SK-N-MC (cell line): ENCODE measurements at regions not wholly inside any gene's neighbourhood (a gene's known extent, or its start where the extent isn't known, plus 50 kb on each side); places are given as distances from the start of the nearest gene placed in this dataset.
A peak's percentile ranks its signal among the peaks of the same experiment; 100 is the strongest.

Experiments used
- DNase-seq: peaks from one replicate; pipeline ENCODE4 v3.0.0-alpha.2; 2011; ENCODE audit warnings: low read depth, low spot score
- H3K27ac ChIP-seq: fragments of 200-600 bp; sonication (generic); 2 replicates; pipeline ENCODE4 v1.5.1; 2016; ENCODE audit warnings: mixed run types
- H3K36me3 ChIP-seq: fragments of 200-600 bp; sonication (generic); 2 replicates; pipeline ENCODE4 v1.6.1; 2017; ENCODE audit warnings: antibody characterized with exemption, low read length, mixed read lengths; ENCODE audit not compliant: insufficient read depth
- H3K4me3 ChIP-seq: fragments of 200-600 bp; sonication (generic); 2 replicates; pipeline ENCODE4 v1.5.1; 2016
- H3K9ac ChIP-seq: fragments of 200-600 bp; sonication (generic); 2 replicates; pipeline ENCODE4 v1.8.0; 2017; ENCODE audit warnings: mixed run types, mixed read lengths; ENCODE audit not compliant: insufficient read length
- H3K9me3 ChIP-seq: fragments of 200-600 bp; sonication (generic); 2 replicates; pipeline ENCODE4 v1.6.1; 2017; ENCODE audit warnings: low read depth, mild to moderate bottlenecking, antibody characterized with exemption, low read length, moderate library complexity, mixed read lengths
- EZH2 ChIP-seq: fragments of 200-600 bp; sonication (generic); IDR thresholded peaks from one replicate; pipeline ENCODE4 v1.6.1; 2017; ENCODE audit warnings: antibody characterized with exemption
- FOXP2 ChIP-seq: optimal IDR thresholded peaks from 2 replicates; pipeline ENCODE3; 2011; ENCODE audit warnings: mild to moderate bottlenecking, moderate library complexity; ENCODE audit not compliant: insufficient read depth; ENCODE audit errors: extremely low read length, control extremely low read depth
- POLR2AphosphoS5 ChIP-seq: IDR thresholded peaks from 2 replicates; pipeline ENCODE4 v1.6.1; 2012; ENCODE audit warnings: mild to moderate bottlenecking, low read depth, low read length, borderline replicate concordance

DNA sequence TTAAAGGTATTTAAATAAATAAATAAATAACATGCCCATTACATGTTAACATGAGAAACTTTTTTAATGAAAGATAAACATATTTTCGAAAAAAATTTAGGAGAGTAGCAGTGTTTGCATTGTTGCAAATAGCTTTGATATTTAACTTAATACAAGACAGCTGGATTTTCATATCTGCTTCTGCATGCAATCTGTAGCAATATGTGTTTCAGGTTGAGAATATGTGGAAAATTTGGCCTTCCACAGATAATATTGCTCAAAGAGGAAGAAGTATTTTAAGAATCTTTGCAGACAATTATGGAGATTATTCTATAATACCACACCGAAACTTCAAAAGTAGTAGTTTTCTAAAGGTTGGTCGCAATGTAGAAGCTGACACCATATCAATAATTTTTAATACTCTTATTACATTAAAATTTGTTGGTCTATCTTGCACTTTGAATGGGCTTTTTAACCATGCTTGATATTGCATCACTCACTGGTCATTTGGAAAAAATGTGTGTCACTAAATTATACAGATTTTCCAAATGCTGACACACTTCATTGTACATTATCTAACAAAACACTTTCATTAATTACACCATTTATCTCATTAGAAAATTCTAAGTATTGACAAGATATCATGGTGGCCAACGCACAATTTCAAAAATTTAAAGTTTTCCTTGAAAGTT lies 229.8 kb upstream of the HDAC9 start:
- no peak overlapping the region for H3K27ac ChIP-seq
- no peak overlapping the region for H3K4me3 ChIP-seq
- TF ChIP-seq FOXP2 = no peak
- no peak for TF ChIP-seq EZH2
- DNase-seq = no peak
- H3K36me3 ChIP-seq = no peaks in the 10 kb centered on the region
- peaks cover 7% of the 10 kb centered on the region; the same call in 1 of the 2 replicates for H3K9me3 ChIP-seq
- H3K9ac ChIP-seq = no peak overlapping the region

DNA sequence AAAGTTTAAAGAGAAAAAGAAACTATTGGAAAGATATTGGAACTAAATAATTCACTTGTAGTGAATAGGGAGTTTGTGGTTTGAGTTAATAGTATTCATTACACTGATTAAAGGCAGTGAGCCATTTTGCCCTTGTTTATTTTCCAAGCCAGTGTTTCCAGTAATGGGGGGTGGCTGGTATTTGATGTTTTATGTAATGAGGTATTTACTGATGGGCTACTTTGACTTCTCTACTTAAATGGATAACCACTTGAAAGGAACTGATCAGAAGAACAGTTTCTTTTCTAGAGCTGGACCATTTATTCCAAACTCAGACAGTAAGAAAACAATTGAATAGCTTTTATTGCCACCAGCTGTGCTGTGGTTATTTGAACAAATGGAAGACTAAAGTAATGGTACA lies 227.0 kb upstream of the HDAC9 start:
- no peak for TF ChIP-seq POLR2AphosphoS5
- TF ChIP-seq FOXP2 = no peak
- no peak for TF ChIP-seq EZH2
- no peak overlapping the region for H3K4me3 ChIP-seq
- DNase-seq = no peak

DNA sequence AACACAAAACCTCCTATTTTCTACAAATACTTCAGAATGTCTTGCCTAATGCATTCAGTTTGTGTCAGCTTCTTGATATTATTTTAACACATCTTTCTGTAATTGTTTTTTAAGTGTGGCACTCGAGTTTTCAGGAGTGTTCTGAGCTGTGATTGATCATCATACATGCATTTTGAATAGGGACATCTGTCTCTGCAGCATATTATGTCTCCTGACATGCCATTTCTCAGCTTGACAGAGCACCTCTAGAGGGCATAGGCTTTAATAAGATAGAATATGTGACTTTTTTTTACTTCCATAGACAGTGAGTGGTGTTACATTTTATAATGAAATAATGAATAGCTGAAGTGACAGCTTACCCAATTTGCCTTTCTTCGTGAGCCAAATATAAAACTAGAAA lies 219.2 kb upstream of the HDAC9 start:
- no peak overlapping the region for H3K4me3 ChIP-seq
- TF ChIP-seq EZH2 = no peak
- no peak for TF ChIP-seq POLR2AphosphoS5
- no peak for TF ChIP-seq FOXP2
- H3K27ac ChIP-seq = no peak overlapping the region
- H3K36me3 ChIP-seq = no peaks in the 10 kb centered on the region
- H3K9me3 ChIP-seq = no peaks in the 10 kb centered on the region
- DNase-seq = no peak
- no peak overlapping the region for H3K9ac ChIP-seq

More for the DNA sequence above, 227.0 kb upstream of the HDAC9 start:
- H3K36me3 ChIP-seq = no peaks in the 10 kb centered on the region
- no peaks in the 10 kb centered on the region for H3K9me3 ChIP-seq
- H3K9ac ChIP-seq = no peak overlapping the region
- no peak overlapping the region for H3K27ac ChIP-seq

DNA sequence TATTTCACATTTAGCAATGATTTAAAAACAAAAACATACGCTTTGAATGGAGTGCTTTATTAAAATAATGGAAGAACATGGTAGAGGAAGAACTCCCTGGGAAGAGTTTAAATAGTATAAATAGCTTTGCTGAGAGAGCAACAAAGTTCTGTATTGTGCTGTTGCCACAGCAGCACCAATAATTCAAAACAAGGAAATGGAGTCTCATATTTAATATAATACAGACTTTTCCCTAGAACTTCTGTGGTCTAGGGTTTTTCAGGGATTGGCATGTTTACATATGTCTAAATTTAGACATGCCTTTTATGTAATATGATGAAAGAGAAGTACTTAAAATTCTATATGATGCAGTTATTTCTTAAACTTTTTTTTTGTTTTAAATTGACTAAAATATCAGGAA lies 217.2 kb upstream of the HDAC9 start:
- 0 out of 2 replicates have a peak overlapping the region, but pooled peaks have one; percentile 0 for H3K27ac ChIP-seq
- no peak overlapping the region for H3K9ac ChIP-seq
- TF ChIP-seq FOXP2 = no peak
- TF ChIP-seq POLR2AphosphoS5 = no peak; the same call in 1 of the 2 replicates
- TF ChIP-seq EZH2 = no peak
- H3K36me3 ChIP-seq = no peaks in the 10 kb centered on the region
- H3K9me3 ChIP-seq = no peaks in the 10 kb centered on the region
- H3K4me3 ChIP-seq = no peak overlapping the region
- peak; percentile 42 for DNase-seq

DNA sequence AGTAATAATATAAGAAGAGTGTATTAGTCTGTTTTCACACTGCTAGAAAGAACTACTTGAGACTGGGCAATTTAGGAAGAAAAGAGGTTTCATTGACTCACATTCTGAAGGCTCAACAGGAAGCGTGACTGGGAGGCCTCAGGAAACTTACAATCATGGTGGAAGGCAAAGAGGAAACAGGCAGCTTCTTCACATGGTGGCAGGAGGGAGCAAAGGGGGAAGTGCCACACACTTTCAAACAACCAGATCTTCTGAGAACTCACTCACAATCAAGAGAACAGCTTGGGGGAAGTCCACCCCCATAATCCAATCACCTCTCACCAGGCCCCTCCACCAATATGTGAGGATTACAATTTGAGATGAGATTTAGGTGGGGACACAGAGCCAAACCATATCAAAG lies 212.5 kb upstream of the HDAC9 start:
- no peak overlapping the region for H3K9ac ChIP-seq
- no peaks in the 10 kb centered on the region for H3K36me3 ChIP-seq
- no peak overlapping the region for H3K4me3 ChIP-seq
- H3K9me3 ChIP-seq = no peaks in the 10 kb centered on the region
- no peak for TF ChIP-seq FOXP2
- no peak for TF ChIP-seq POLR2AphosphoS5
- TF ChIP-seq EZH2 = no peak
- H3K27ac ChIP-seq = no peak overlapping the region
- no peak for DNase-seq

DNA sequence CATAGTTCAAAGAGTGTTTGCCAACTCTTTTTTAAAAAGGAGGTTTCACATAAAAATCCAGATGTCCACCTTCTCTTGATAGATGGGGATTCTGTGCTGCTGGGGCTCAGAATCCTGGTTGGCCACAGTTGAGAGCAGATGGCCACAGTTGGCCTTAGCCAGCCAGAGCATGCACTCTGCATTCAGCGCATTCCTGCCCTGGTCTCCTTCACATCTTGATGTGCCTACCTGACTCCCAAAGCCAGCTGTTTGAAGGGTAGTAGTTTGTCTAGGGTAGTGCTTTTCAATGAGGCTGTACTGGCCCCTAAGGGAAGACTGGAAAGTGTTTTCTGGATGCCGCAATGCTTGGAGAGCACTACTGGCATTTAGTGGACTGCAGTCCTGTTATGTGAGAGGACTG lies 208.1 kb upstream of the HDAC9 start:
- H3K27ac ChIP-seq = no peak overlapping the region
- H3K4me3 ChIP-seq = no peak overlapping the region
- no peak for DNase-seq
- H3K9ac ChIP-seq = no peak overlapping the region
- TF ChIP-seq FOXP2 (no peak), POLR2AphosphoS5 (no peak), EZH2 (no peak)
- no peaks in the 10 kb centered on the region for H3K9me3 ChIP-seq
- H3K36me3 ChIP-seq = no peaks in the 10 kb centered on the region

DNA sequence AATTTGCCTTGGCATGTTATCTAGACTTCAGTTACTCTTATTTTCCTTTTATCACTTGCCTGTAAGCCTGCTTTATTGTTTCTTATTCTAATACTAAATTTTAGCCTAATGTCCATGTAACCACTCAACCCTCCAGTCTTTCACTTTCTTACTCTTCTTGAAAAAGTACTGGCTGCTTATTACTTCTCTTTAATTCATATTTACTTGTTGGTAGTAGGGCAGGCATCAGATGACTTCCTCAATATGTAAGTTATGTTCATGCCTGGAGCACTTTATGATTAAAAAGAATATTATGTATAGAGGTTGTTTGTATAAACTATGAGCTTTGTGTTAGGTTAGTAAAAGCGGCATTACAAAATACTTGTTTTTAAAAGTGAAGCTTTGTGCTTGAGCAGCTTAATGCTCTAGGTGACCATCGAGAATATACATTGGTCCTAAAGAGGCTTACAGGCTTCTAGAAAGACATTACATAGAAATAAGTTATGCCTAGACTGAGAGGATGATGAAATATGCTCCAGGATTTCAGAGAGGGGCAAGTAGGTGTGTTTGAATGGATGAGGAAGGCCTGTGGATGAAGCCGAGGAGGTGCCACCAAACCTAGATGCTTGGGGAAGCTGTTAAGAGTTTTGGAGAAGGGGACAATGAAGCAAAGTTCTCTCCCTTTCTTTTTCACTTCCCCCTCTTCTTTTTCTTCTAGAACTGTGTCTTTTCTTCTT lies 207.1 kb upstream of the HDAC9 start:
- no peaks in the 10 kb centered on the region for H3K36me3 ChIP-seq
- DNase-seq = peak; percentile 32
- peak overlapping the region; percentile 75 for H3K27ac ChIP-seq
- H3K4me3 ChIP-seq = no peak overlapping the region
- no peak overlapping the region for H3K9ac ChIP-seq
- H3K9me3 ChIP-seq = no peaks in the 10 kb centered on the region
- no peak for TF ChIP-seq FOXP2
- TF ChIP-seq POLR2AphosphoS5 = no peak
- no peak for TF ChIP-seq EZH2

DNA sequence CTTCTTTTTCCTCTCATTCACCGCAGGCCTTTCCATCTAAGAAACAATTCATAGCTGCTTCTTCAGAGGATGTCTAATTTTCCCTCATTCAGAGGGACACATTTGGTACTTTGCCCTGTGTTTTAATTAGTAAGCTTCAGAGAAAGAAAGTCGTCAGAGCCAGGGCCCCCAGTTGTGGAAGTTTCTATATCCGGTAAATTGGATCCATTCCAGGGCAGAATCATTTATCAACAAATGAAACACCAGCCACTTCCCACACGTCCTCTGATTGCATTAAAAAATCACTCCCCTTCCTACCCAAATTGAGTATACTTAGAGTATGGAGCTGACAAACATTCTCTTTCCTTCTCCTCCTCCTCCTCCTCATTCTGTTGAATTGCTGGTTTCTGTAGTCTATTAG lies 205.8 kb upstream of the HDAC9 start:
- no peak for DNase-seq
- H3K27ac ChIP-seq = peak overlapping the region; percentile 75
- no peaks in the 10 kb centered on the region for H3K9me3 ChIP-seq
- peak overlapping the region; percentile 68 for H3K4me3 ChIP-seq
- H3K36me3 ChIP-seq = no peaks in the 10 kb centered on the region
- TF ChIP-seq POLR2AphosphoS5 = no peak
- peak overlapping the region; percentile 3 for H3K9ac ChIP-seq
